ENCODE measurements at regions not wholly inside any gene's neighbourhood (a gene's known extent, or its start where the extent isn't known, plus 50 kb on each side); places are given as distances from the start of the nearest gene placed in this dataset.

DNA sequence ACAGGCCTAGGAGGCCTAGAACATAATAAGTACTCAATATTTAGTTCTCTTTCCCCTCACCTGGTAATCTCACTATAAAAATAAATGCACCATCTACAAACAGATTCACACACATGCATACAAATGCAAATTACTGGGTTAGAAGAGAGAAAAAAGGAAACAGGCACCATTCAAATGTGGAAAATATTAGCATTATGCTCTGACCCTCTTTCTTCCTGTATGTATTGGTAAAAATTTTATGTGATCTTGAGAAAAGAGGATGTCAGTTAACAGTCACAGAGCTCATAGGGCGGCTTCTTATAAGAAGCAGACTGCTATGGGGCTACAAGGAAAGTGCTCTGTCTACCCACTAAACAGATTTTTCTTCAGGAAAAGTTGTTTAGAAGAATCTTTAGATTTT lies 565.4 kb downstream of the LMO4 start:
- no peak for DNase-seq

DNA sequence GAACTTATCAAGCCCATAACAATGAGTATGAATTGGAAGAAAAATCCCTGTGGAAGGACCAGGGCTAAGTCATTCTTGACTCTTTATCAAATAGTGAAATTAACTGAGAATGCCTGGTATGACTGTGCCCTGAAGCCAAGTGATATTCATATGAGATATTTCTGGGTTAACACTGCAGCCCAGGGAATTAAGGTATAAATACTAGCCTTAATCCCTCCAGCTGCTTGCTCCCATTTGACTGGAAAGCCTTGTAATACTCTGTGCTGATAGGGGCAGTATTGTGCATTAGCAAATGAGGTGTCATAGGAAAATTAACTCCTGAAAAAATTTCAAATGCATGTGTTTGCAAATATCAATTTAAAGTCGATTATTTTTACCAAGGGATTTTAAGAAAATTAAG lies 568.8 kb downstream of the LMO4 start:
- no peak for DNase-seq

DNA sequence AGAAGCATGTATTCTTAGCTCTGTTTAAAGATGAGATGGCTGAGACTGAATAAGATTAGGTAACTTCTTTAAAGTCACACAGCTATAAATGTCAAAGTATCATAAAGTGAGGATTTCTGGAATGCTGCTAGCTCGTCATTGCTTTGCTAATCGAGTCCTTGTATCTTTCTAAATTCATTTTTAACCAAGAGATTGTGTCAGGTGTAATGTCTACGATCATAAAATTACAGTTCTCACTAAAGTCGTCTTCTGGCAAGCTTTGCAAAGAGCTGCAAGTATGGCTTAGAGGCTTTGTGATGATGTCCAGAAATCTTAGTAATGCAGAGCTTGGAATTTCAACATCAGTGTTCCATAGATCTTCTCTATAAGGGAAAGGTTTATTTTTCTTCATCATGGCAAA lies 569.8 kb downstream of the LMO4 start:
- no peak for DNase-seq

DNA sequence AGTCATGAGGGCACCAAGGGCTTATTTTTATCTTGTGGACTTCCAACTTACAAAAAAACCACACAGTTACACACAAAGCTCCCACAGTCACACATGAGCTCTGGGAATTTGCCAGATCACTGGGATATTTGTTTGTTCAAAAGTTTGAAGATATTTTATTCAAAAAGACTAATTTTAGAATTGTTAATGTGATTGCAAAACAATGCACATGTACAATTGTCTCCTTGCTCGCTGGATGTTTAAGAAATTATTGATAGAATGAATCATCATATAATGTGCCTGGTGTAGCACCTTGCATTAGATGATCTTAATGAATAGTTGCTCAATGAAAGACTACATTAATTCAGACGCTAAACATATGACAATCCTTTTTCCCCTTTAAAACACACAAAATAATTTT lies 570.3 kb downstream of the LMO4 start:
- DNase-seq = no peak

DNA sequence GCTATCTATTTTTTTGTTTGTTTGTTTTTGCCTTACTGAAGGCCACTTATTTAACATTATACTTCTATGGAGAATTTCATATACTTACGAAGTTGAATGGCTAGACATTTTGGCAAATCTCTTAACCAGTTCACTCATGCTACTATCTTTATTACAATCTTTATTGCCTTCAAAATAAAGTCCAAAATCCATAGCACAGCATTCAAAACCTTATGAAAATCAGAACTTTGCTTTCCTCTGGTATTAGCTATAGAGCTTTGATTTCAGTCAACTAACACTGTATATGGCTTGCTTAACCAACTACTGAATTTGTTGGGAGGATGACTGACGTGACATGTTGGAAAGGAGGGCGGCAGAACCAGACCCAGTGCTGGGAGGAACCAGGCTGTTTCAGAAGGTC lies 571.1 kb downstream of the LMO4 start:
- no peak for DNase-seq

DNA sequence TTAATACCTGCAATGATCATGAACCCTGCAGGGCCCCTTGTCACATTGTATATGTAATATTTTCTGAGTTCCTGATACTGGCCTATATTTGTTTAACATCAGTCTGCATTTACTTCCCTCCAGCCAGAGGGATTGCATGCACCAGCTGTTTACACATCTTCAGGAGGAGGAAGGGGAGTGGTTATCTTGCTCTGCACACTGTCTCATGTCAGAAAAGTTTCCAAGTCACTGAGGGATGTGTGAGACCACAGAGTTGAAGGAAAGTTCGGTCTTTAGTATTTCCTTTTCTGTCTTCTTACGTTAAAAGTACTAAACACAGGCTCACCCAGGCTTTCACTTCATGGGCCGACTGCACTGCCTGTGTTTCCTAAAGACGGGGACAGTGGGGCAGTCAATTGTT lies 574.1 kb downstream of the LMO4 start:
- peak; percentile 74 for DNase-seq

DNA sequence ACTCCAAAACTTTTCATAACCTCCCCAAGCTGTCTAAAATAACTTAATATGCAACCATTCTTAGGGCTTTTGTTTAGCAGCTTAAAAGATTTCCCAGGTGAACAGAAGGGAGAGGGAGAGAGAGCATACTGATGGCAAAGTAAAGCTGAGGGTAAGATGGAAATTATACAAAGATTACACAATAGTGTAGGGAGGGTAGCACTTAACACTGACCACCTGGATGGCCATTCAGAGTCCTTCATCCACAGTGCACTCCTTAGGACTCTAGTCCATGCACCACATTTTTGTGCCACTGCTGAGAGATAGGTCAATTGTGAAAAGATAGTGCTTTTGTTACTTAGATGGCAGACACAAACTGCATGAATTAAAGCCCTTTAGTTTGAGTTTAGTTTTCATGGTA lies 574.6 kb downstream of the LMO4 start:
- no peak for DNase-seq

DNA sequence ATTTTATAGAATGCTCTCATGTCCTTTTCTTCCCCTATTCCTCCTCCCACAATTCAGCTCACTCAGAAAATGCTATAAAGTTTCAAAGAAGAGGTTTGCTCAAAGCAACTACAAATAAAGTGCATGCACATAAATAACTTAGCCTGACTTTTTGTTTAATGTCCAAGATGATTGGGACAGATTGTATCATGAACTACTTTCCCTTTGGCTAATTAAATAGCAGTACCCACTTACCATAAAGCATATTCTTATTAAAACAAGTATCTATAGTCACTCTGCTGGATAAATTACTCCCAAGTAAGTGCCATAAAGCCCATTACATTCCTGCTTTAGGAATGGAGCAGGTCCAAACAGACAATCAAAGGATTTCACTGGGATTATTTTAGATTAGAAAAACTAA lies 576.0 kb downstream of the LMO4 start:
- no peak for DNase-seq

DNA sequence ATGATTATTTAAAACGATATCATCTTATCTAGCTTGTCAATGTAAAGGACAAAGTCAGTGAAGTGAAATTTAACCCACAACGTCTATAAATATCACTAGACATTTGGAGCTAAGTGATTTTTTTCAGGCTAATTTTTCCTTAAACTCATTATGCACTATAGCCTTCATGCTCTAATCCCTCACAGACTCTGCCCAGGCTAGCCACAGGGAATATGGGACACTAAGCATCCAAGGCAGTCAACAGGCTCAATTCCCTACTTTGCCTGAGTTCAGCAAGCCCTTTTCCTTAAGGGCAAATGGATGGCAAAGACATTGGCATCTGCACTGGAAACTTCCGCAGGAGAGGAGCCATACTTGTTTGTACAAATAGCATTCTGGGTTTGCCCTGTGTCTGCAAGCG lies 577.0 kb downstream of the LMO4 start:
- DNase-seq = no peak

DNA sequence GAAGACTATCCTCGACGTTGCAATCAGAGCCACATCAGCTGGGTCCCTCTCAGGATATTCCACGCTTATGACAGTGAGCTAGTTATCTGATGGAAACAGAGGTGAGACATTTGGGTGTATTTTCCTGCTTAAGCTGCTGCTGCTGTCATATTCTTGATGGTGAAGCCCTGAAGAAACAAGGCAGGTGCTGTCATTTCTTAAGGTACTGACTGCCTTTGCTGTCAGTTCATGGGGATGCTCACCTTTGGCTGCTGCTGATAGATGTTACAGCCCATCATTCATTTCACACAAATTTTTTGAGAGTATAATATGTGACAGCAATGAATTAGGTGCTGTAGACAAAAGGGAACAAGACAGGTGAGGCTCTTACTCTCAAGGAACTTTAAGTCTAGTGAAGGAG lies 577.4 kb downstream of the LMO4 start:
- DNase-seq = no peak

DNA sequence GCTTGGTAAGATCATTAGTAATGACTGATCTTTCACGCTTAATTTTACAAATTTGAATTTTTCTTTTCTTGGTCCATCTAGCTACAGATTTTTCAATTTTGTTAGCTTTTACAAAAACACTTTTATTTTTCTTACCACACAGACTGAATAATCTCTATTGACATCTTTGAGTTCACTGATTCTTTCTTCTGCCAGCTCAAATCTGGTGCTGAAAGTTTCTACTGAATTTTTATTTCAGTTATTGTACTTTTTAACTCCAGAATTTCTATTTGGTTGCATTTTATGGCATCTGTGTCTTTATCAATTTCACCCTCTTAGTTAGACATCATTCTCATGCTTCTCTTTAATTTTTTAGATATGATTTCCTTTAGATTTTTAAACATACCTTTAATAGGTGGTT lies 584.7 kb downstream of the LMO4 start:
- DNase-seq = no peak

DNA sequence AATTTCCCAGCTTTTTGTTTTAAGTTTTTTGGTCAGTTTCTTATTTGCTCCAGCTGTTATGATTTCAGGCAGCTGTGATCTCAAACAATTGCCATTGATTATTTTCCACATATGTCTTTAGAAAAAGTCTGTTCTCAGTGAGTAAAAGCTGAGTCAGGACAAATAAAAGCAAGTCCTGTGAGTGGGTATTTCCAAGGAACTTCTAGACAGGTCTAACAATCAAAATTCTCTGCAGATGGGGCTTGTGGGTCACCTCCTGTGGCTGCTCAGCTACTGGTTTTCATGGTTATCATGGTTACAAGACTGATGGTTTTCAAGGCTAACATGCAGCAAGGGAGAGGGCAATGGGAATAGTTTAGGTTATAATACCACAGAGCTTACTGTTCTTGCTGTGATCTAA lies 585.7 kb downstream of the LMO4 start:
- DNase-seq = no peak

DNA sequence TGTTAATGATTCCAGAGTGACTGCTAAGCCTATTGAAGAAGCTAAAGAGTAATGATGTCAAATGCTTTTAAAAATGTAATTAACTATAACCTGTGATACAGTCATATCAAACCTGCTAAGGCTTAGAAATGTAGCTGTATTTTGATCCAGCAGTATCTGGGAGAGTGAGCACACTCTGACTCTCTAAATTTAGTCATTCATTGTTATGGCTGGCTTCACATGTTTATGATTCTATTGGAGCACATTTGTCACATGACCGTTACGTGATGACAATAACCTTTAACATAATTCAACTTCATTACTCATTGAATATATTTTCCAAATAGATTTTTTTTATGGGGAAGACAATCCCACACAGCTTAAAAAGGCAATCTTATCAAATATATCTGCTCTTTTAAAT lies 587.1 kb downstream of the LMO4 start:
- no peak for DNase-seq

DNA sequence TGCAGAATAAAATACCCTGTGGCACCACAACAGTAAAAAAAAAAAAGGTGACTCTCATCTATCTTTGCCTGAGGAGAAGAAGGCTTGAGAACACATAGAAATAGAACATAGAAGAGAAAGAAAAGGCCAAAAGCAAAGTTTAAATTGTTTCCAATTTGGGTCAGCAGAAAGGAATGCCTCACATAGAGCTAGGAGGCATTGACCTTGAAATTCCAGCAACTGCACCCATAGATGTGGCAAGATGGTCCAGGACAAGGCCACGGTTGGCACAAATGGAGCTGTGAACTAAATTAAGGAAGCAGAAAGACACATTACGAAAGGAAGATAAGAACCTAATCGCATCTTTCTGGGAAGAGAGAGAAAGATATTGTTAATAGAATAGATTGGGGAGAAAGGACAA lies 588.3 kb downstream of the LMO4 start:
- DNase-seq = no peak

DNA sequence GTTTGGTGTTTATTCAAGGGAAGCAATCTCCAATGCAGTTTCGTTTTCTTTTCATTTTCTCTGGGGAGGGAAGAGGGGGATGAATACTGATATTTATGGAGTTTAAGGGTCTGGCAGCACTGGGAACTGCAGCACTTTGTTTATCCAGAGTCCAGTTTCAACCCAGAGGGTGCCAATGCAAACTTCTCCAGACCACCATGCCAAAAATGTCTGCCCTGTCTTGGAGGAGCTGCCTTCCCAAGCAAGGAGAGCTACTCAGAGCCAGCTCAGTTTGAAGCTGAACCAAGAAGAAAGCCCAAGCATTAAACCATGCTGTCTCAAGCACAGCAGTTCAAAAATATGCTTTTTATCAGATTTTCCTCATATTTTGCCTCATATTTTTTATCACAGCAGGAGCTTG lies 589.7 kb downstream of the LMO4 start:
- DNase-seq = no peak

DNA sequence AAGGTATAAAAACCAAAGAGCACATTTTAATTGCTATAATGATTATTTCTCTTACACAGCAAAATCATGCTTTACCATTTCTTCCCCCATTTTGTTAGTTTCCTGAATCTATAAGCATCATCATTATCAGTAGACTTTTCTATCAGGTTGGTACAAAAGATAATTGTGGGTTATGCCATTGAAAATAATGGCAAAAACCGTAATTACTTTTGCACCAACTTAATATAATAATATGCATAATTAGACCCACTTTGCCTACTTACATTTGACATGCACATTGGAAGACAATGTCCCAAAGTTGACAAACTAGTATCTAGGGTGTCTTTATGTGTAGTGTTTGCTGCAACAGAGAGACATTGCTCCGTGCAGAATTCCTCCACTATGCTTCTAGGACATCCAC lies 594.2 kb downstream of the LMO4 start:
- DNase-seq = no peak

DNA sequence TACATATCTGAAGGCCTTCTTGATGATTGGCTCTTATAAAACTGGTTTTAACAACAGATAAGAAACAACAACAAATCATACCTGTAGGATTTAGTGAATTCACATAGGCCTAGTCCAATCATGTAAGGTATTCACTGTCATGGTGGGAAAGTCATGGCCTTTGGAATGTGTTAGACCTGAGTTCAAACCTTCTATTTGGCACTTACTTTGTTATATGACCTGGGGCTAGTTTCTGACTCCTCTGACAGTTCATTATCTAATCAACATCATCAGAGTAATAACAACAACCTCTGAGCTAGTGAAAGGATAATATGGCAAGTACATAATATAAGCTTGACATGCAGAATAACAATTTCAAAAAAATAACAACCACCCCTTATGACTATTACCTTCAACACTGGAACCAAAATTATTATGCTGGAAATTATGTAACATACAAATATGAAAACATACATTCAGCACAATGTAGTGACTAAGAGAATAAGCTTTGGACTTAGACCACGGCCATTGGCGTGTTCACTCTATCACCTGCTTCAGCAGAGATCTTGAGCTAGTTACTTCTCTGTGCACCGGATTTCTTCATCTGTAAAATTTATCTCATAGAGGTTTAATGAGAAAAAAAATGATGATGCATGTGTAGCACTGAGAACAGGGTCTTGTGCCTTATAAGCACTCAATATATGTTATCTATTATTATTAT lies 597.6 kb downstream of the LMO4 start:
- no peak for DNase-seq

DNA sequence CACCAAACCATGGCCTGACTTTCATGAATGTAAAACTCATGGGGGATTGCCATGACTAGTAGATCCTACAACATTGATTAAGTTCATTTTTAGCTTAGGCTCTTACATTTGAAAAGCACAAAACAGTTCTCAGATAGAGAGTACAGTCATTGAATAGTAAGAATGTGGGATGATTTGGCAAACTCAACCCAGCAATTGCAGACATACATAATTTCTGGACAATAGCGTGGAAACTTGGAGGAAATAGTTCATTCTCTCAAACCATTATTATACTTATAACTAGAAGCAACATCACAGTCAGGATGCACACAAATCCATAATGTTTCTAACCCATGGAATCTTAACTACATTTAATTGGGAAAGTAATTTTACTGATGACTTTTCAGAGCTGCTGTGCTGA lies 598.2 kb downstream of the LMO4 start:
- no peak for DNase-seq

DNA sequence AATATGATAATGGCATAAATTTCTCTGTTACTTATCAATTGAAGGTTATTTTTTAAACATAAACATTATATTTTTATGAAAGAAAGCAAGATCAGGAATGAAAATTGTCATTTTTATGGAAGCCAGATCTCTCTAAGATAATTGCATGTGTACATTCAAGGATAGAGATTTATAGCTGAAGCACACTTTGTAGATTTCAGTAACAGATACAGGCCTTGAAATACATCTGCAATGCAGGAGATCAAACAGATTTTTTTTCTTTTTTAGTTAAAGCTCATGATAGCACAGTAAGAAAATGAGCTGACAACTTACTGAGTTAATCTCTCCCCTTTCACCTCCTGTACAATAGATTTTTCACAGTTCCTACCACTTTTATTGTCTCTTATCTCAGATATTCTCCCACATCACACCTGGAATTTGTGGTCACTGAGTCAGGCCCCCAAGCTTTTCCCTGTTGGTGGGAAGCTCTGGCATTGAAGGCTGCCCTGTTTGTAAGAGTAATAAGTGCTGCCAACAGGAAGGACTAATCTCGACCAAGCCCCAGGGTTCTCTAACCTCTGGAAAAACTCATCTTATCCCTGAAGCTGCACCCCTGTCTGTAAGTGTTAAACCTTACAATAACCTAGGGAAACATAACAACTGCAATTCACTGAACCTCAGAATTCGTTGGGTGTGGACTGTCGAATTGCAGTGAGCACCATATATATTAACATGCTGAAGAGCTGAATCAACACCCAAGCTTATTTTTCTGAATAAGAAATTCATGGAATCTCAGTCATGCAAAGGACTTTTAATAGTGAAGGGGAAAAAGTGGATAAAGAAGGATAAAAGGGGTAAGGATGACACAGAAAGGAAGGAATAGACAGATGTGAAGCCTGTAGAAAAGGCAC lies 599.0 kb downstream of the LMO4 start:
- no peak for DNase-seq

DNA sequence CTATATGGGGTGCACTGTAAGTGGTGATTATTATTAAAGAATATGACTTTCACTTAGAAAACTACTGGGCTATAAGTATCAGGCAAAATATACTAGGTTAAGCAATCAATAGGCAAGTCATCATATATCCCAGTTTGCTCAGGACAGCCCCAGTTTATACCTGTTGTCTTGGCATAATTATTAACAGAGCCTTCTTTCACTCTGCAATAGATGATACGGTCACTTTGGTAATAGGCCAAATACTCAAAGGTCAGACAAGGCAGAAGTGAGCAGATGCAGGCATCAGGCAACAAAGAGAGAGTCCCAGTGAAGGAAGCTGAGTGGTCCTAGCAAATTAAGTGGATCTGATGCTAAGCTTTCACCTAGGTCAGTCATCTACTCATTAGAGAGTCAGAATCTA lies 599.9 kb downstream of the LMO4 start:
- DNase-seq = no peak

DNA sequence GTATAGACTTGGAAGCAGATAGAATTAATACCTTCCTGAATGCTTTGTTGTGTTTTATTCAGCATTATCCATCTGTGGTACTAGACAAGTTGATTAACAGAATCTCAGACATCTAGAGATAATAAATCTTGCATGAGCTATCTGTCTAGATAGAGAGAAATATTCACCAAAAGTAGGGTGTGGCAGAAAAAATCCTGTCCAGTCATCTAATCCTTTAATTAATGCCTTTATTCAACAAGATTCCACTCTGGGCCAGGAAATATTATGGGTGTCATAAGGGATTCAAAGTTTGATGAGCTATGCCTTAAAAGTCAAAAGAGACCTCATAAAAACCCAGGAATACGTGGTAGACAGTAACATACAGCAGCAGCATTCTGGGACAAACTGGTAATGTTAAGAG lies 601.2 kb downstream of the LMO4 start:
- DNase-seq = no peak

DNA sequence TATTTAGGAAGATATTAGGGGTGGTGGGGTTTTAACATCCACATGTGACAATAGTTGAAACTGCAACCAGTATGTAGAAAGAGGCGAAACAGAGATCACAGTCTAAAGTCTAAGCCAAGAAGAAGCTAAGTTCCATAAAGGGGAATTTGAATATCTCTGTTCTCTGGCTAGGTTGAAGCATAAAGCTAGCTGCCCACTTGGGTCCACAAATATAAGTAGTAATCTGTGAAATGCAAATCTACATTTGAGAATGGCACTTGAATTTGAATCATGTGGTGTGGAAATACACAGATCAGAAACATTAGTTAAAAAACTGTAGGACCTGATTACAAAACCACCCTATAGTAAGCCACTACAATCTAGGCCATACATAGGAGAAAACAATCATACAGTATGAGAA lies 602.1 kb downstream of the LMO4 start:
- no peak for DNase-seq

DNA sequence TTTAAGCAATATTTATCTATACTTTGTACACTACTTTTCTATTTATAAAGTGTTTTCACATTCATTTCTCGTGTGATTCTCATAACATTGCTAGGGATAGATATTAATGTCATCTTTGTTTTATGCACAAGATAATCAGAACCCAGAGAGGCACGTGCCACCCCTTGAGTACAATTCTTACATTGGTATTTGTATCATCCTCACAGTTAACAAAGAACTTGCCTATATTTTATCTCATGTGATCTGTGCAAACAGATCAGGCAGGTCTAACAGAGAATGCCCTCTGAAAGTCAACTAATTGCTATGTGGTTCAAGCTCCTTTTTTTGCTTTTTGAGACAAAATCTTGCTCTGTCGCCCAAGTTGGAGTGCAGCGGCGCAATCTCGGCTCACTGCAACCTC lies 604.5 kb downstream of the LMO4 start:
- no peak for DNase-seq

DNA sequence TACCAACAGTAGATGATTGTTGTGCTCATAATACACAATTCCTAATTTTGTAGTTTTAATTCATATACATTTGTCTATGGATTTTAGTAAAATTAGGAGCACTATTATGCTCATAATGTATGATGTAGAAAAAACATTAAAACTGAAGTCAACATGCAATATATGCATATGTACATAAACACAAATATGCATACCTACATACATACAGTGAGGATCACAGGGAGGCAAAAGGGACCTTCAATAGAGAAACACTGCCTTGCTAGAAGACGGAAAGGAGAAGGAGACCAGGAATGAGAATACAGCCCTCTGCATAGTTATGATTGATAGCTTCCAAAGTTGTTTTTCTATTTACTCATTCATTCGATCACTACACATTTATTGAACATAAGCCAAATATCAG lies 606.5 kb downstream of the LMO4 start:
- no peak for DNase-seq
